ENCODE measurements at regions not wholly inside any gene's neighbourhood (a gene's known extent, or its start where the extent isn't known, plus 50 kb on each side); places are given as distances from the start of the nearest gene placed in this dataset.
A peak's percentile ranks its signal among the peaks of the same experiment; 100 is the strongest.
"Not testable (repeated sequence)": the region's sequence is repeated elsewhere in the genome, so short reads cannot be mapped to it uniquely, and the experiment has no call there.

- H3K4me1 Mint-ChIP-seq: peaks cover 12 to 23% of the 10 kb centered on the region in 2 donors
- H3K27ac Mint-ChIP-seq: no peak overlapping the region
- H3K9me3 Mint-ChIP-seq: no peaks in the 10 kb centered on the region
- H3K36me3 Mint-ChIP-seq: no peaks in the 10 kb centered on the region
- H3K27me3 Mint-ChIP-seq: peaks cover 78 to 86% of the 10 kb centered on the region in 2 donors
- ATAC-seq (replicated peaks) (no peak), DNase-seq (no peak)
- H3K4me3 Mint-ChIP-seq: no peak overlapping the region
These were observed 1336.2 kb downstream of the BRD1 start for GRCh38 chr22:48491451-48491941.

GRCh38 chr22:48490500-48491411, 1336.9 kb downstream of the BRD1 start:
- no peak overlapping the region for H3K4me3 Mint-ChIP-seq
- peaks cover 81 to 86% of the 10 kb centered on the region in 2 donors for H3K27me3 Mint-ChIP-seq
- no peak overlapping the region for H3K27ac Mint-ChIP-seq
- DNase-seq: no peak
- H3K9me3 Mint-ChIP-seq: no peaks in the 10 kb centered on the region
- H3K36me3 Mint-ChIP-seq: no peaks in the 10 kb centered on the region
- H3K4me1 Mint-ChIP-seq: peaks cover 12 to 23% of the 10 kb centered on the region in 2 donors
- no peak for ATAC-seq (replicated peaks)

- Mint-ChIP-seq H3K4me3 (no peak overlapping the region), H3K4me1 (peaks cover 12 to 23% of the 10 kb centered on the region in 2 donors), H3K36me3 (no peaks in the 10 kb centered on the region), H3K27ac (no peak overlapping the region), H3K27me3 (peaks cover 81 to 86% of the 10 kb centered on the region in 2 donors), H3K9me3 (no peaks in the 10 kb centered on the region)
- DNase-seq (no peak), ATAC-seq (replicated peaks) (no peak)
These were observed 1337.8 kb downstream of the BRD1 start for GRCh38 chr22:48489551-48490499.

- Mint-ChIP-seq H3K27me3 (peaks cover 79 to 80% of the 10 kb centered on the region in 2 donors), H3K27ac (peak overlapping the region; percentile 62), H3K4me3 (peak overlapping the region in 1 of 2 donors; percentile 52), H3K4me1 (peaks cover 12 to 23% of the 10 kb centered on the region in 2 donors), H3K36me3 (no peaks in the 10 kb centered on the region), H3K9me3 (no peaks in the 10 kb centered on the region)
- DNase-seq: no peak
- no peak for ATAC-seq (replicated peaks)
These were observed 1338.8 kb downstream of the BRD1 start for GRCh38 chr22:48488611-48489511.

GRCh38 chr22:48488149-48488551, 1339.5 kb downstream of the BRD1 start:
- Mint-ChIP-seq H3K27me3 (peaks cover 76 to 78% of the 10 kb centered on the region in 2 donors), H3K4me3 (no peak overlapping the region), H3K4me1 (peaks cover 12 to 23% of the 10 kb centered on the region in 2 donors), H3K27ac (no peak overlapping the region), H3K36me3 (no peaks in the 10 kb centered on the region), H3K9me3 (no peaks in the 10 kb centered on the region)
- ATAC-seq (replicated peaks) (no peak), DNase-seq (no peak)

GRCh38 chr22:48486558-48486957, 1341.1 kb downstream of the BRD1 start:
- ATAC-seq (replicated peaks): no peak
- no peaks in the 10 kb centered on the region for H3K36me3 Mint-ChIP-seq
- no peak overlapping the region for H3K27ac Mint-ChIP-seq

GRCh38 chr22:48486134-48486532, 1341.5 kb downstream of the BRD1 start:
- H3K9me3 Mint-ChIP-seq: no peaks in the 10 kb centered on the region
- no peaks in the 10 kb centered on the region for H3K36me3 Mint-ChIP-seq
- DNase-seq (no peak), ATAC-seq (replicated peaks) (no peak)
- H3K27ac Mint-ChIP-seq: no peak overlapping the region
- H3K27me3 Mint-ChIP-seq: peaks cover 57 to 63% of the 10 kb centered on the region in 2 donors
- no peak overlapping the region for H3K4me3 Mint-ChIP-seq
- peaks cover 2 to 7% of the 10 kb centered on the region in 2 donors for H3K4me1 Mint-ChIP-seq

More at GRCh38 chr22:48486558-48486957, 1341.1 kb downstream of the BRD1 start:
- Mint-ChIP-seq H3K27me3 (peaks cover 61 to 67% of the 10 kb centered on the region in 2 donors), H3K9me3 (no peaks in the 10 kb centered on the region), H3K4me3 (no peak overlapping the region), H3K4me1 (peaks cover 3 to 11% of the 10 kb centered on the region in 2 donors)
- DNase-seq: no peak

- no peak for ATAC-seq (replicated peaks)
- Mint-ChIP-seq H3K27ac (no peak overlapping the region), H3K27me3 (peaks cover 50 to 56% of the 10 kb centered on the region in 2 donors), H3K9me3 (no peaks in the 10 kb centered on the region), H3K4me1 (peaks cover 0 to under 1% of the 10 kb centered on the region in 2 donors), H3K36me3 (no peaks in the 10 kb centered on the region), H3K4me3 (no peak overlapping the region)
- DNase-seq: no peak
These were observed 1342.2 kb downstream of the BRD1 start for GRCh38 chr22:48485149-48486133.

- Mint-ChIP-seq H3K4me1 (no peaks in the 10 kb centered on the region), H3K36me3 (no peaks in the 10 kb centered on the region), H3K27ac (no peak overlapping the region), H3K4me3 (no peak overlapping the region), H3K9me3 (no peaks in the 10 kb centered on the region), H3K27me3 (peaks cover 43 to 51% of the 10 kb centered on the region in 2 donors)
- DNase-seq: no peak
- ATAC-seq (replicated peaks): no peak
These were observed 1343.7 kb downstream of the BRD1 start for GRCh38 chr22:48483764-48484528.

GRCh38 chr22:48482771-48483170, 1344.9 kb downstream of the BRD1 start:
- no peak overlapping the region for H3K4me3 Mint-ChIP-seq
- no peaks in the 10 kb centered on the region for H3K4me1 Mint-ChIP-seq
- DNase-seq (no peak), ATAC-seq (replicated peaks) (no peak)
- H3K9me3 Mint-ChIP-seq: no peaks in the 10 kb centered on the region
- no peak overlapping the region for H3K27ac Mint-ChIP-seq
- H3K27me3 Mint-ChIP-seq: peaks cover 39 to 45% of the 10 kb centered on the region in 2 donors
- H3K36me3 Mint-ChIP-seq: no peaks in the 10 kb centered on the region

- not testable (repeated sequence) for H3K9me3 Mint-ChIP-seq; DNase-seq; H3K4me1 Mint-ChIP-seq; ATAC-seq (replicated peaks); H3K27ac Mint-ChIP-seq; H3K4me3 Mint-ChIP-seq; H3K36me3 Mint-ChIP-seq
- peaks cover 33 to 39% of the 10 kb centered on the region in 2 donors for H3K27me3 Mint-ChIP-seq
These were observed 1345.5 kb downstream of the BRD1 start for GRCh38 chr22:48482198-48482597.

- ATAC-seq (replicated peaks): no peak
These were observed 1345.9 kb downstream of the BRD1 start for GRCh38 chr22:48481748-48482147.

More at GRCh38 chr22:48481748-48482147, 1345.9 kb downstream of the BRD1 start:
- peaks cover 32 to 35% of the 10 kb centered on the region in 2 donors for H3K27me3 Mint-ChIP-seq
- no peaks in the 10 kb centered on the region for H3K4me1 Mint-ChIP-seq
- H3K9me3 Mint-ChIP-seq: no peaks in the 10 kb centered on the region
- DNase-seq: no peak
- H3K27ac Mint-ChIP-seq: no peak overlapping the region
- no peak overlapping the region for H3K4me3 Mint-ChIP-seq
- no peaks in the 10 kb centered on the region for H3K36me3 Mint-ChIP-seq
